ENCODE measurements at regions not wholly inside any gene's neighbourhood (a gene's known extent, or its start where the extent isn't known, plus 50 kb on each side); places are given as distances from the start of the nearest gene placed in this dataset.

- DNase-seq, result no peak
Observed at GRCh38 chr13:86757236-86757978, 913.8 kb upstream of the SLITRK5 start.

GRCh38 chr13:86758116-86758515, 913.1 kb upstream of the SLITRK5 start:
- DNase-seq, result no peak

GRCh38 chr13:86760620-86761019, 910.6 kb upstream of the SLITRK5 start:
- no peak for DNase-seq

- no peak for DNase-seq
Observed at GRCh38 chr13:86765462-86765861, 905.7 kb upstream of the SLITRK5 start.

- no peak for DNase-seq
Observed at GRCh38 chr13:86788616-86789015, 882.6 kb upstream of the SLITRK5 start.

GRCh38 chr13:86792153-86792651, 879.0 kb upstream of the SLITRK5 start:
- no peak for DNase-seq

GRCh38 chr13:86795858-86796257, 875.3 kb upstream of the SLITRK5 start:
- DNase-seq, result no peak

- DNase-seq, result no peak
Observed at GRCh38 chr13:86810361-86810760, 860.8 kb upstream of the SLITRK5 start.

GRCh38 chr13:86813198-86813597, 858.0 kb upstream of the SLITRK5 start:
- DNase-seq, result no peak

- no peak for DNase-seq
Observed at GRCh38 chr13:86825410-86825809, 845.8 kb upstream of the SLITRK5 start.

- DNase-seq, result no peak
Observed at GRCh38 chr13:86826232-86826631, 844.9 kb upstream of the SLITRK5 start.

GRCh38 chr13:86830046-86830445, 841.1 kb upstream of the SLITRK5 start:
- DNase-seq, result no peak

GRCh38 chr13:86831084-86831483, 840.1 kb upstream of the SLITRK5 start:
- DNase-seq, result no peak

- no peak for DNase-seq
Observed at GRCh38 chr13:86838411-86839120, 832.6 kb upstream of the SLITRK5 start.

GRCh38 chr13:86839221-86839620, 832.0 kb upstream of the SLITRK5 start:
- DNase-seq, result no peak

GRCh38 chr13:86840250-86841191, 830.6 kb upstream of the SLITRK5 start:
- no peak for DNase-seq

- no peak for DNase-seq
Observed at GRCh38 chr13:86841264-86841663, 829.9 kb upstream of the SLITRK5 start.

GRCh38 chr13:86846501-86846900, 824.7 kb upstream of the SLITRK5 start:
- no peak for DNase-seq

- no peak for DNase-seq
Observed at GRCh38 chr13:86848716-86849115, 822.5 kb upstream of the SLITRK5 start.

GRCh38 chr13:86856991-86857390, 814.2 kb upstream of the SLITRK5 start:
- DNase-seq, result no peak

GRCh38 chr13:86858216-86858615, 813.0 kb upstream of the SLITRK5 start:
- no peak for DNase-seq

- no peak for DNase-seq
Observed at GRCh38 chr13:86862137-86862536, 809.0 kb upstream of the SLITRK5 start.

- no peak for DNase-seq
Observed at GRCh38 chr13:86864376-86864775, 806.8 kb upstream of the SLITRK5 start.

All from suppressor macrophage treated with lipopolysaccharide for 4 hours (primary cell).